ENCODE measurements at regions not wholly inside any gene's neighbourhood (a gene's known extent, or its start where the extent isn't known, plus 50 kb on each side); places are given as distances from the start of the nearest gene placed in this dataset.

- TF ChIP-seq CTCF (IDR thresholded peaks at IDR 0.05; ENCODE audit: insufficient read depth, low read length) (no peak), REST (IDR thresholded peaks at IDR 0.05; ENCODE audit: insufficient replicate concordance, low read depth) (no peak), GABPA (IDR thresholded peaks at IDR 0.05; ENCODE audit: low read depth) (no peak), POLR2AphosphoS5 (IDR thresholded peaks at IDR 0.05; ENCODE audit: low read depth) (no peak), SPI1 (IDR thresholded peaks at IDR 0.05; ENCODE audit: borderline replicate concordance, low read depth) (no peak)
Observed at GRCh38 chr21:36563341-36563926, 83.5 kb upstream of the CLDN14 start.
